Lung microvascular endothelial cell (primary cell): ENCODE measurements at regions not wholly inside any gene's neighbourhood (a gene's known extent, or its start where the extent isn't known, plus 50 kb on each side); places are given as distances from the start of the nearest gene placed in this dataset.
A peak's percentile ranks its signal among the peaks of the same experiment; 100 is the strongest.

Source experiments
- DNase-seq, 2 donors: peaks; one replicate each; pipeline versions ENCODE4 v3.0.0 to v3.0.0-alpha.2; 2010; ENCODE audit warnings: low read depth in 2 of 2

- DNase-seq, result no peak
Measured at GRCh38 chr2:23271230-23271629, 113.7 kb upstream of the KLHL29 start.

- no peak for DNase-seq
Measured at GRCh38 chr2:23273786-23274185, 111.2 kb upstream of the KLHL29 start.

GRCh38 chr2:23280401-23280800 lies 104.6 kb upstream of the KLHL29 start:
- no peak for DNase-seq

- DNase-seq, result no peak
Measured at GRCh38 chr2:23283653-23284052, 101.3 kb upstream of the KLHL29 start.

GRCh38 chr2:23285091-23285800 lies 99.7 kb upstream of the KLHL29 start:
- DNase-seq, result no peak

GRCh38 chr2:23286031-23286757 lies 98.8 kb upstream of the KLHL29 start:
- no peak for DNase-seq

GRCh38 chr2:23286758-23287704 lies 97.9 kb upstream of the KLHL29 start:
- DNase-seq, result peak; percentile 11 to 16

GRCh38 chr2:23289671-23290070 lies 95.3 kb upstream of the KLHL29 start:
- DNase-seq, result no peak

GRCh38 chr2:23291239-23291638 lies 93.7 kb upstream of the KLHL29 start:
- no peak for DNase-seq

GRCh38 chr2:23292024-23292423 lies 93.0 kb upstream of the KLHL29 start:
- DNase-seq, result no peak

- DNase-seq, result peak in 1 of 2 donors; percentile 66
Measured at GRCh38 chr2:23293063-23293462, 91.9 kb upstream of the KLHL29 start.

GRCh38 chr2:23293731-23294130 lies 91.2 kb upstream of the KLHL29 start:
- DNase-seq, result no peak

- DNase-seq, result no peak
Measured at GRCh38 chr2:23294238-23294637, 90.7 kb upstream of the KLHL29 start.

GRCh38 chr2:23296691-23297090 lies 88.3 kb upstream of the KLHL29 start:
- no peak for DNase-seq

GRCh38 chr2:23297112-23297511 lies 87.9 kb upstream of the KLHL29 start:
- DNase-seq, result no peak

GRCh38 chr2:23298551-23298950 lies 86.4 kb upstream of the KLHL29 start:
- DNase-seq, result no peak

GRCh38 chr2:23299476-23300195 lies 85.3 kb upstream of the KLHL29 start:
- no peak for DNase-seq

GRCh38 chr2:23301136-23301535 lies 83.8 kb upstream of the KLHL29 start:
- no peak for DNase-seq

GRCh38 chr2:23302591-23302990 lies 82.4 kb upstream of the KLHL29 start:
- no peak for DNase-seq

GRCh38 chr2:23306401-23306800 lies 78.6 kb upstream of the KLHL29 start:
- no peak for DNase-seq

- DNase-seq, result no peak
Measured at GRCh38 chr2:23311186-23311585, 73.8 kb upstream of the KLHL29 start.
